Stomach (tissue), 8 donors: ENCODE measurements at regions not wholly inside any gene's neighbourhood (a gene's known extent, or its start where the extent isn't known, plus 50 kb on each side); places are given as distances from the start of the nearest gene placed in this dataset.

Experiments
- DNase-seq, 2 donors: peaks; one replicate each; pipeline versions ENCODE4 v3.0.0 to v3.0.0-alpha.2; 2013 to 2019
- H3K27ac ChIP-seq, 5 donors: fragments of 200-600 bp in 4 of 5; sonication (generic) in 4 of 5; one replicate each; pipeline ENCODE4 v1.5.1; 2013 to 2019; ENCODE audit warnings: mild to moderate bottlenecking in 1 of 5, moderate library complexity in 1 of 5
- H3K27me3 ChIP-seq, 3 donors: fragments of 200-600 bp; sonication (generic); one replicate each; pipeline ENCODE4 v1.5.1; 2017 to 2019; ENCODE audit warnings: mixed run types in 1 of 3
- H3K36me3 ChIP-seq, 4 donors: fragments of 200-600 bp; sonication (generic); 1 replicate in 3 of 4; 2 replicates in 1 of 4; pipeline ENCODE4 v1.5.1; 2016 to 2019
- H3K4me1 ChIP-seq, 4 donors: fragments of 200-600 bp; sonication (generic); one replicate each; pipeline ENCODE4 v1.5.1; 2016 to 2019
- H3K4me3 ChIP-seq, 4 donors: fragments of 200-600 bp; sonication (generic) in 3 of 4; one replicate each; pipeline ENCODE4 v1.5.1; 2016 to 2019; ENCODE audit warnings: mild to moderate bottlenecking in 1 of 4
- H3K9me3 ChIP-seq, 4 donors: fragments of 200-600 bp; sonication (generic); one replicate each; pipeline ENCODE4 v1.5.1; 2016 to 2019
- EP300 ChIP-seq: sonication (generic); formaldehyde crosslinking; IDR thresholded peaks from one replicate; pipeline ENCODE4 v1.6.1; 2017; ENCODE audit warnings: antibody characterized with exemption
- POLR2A ChIP-seq, 4 donors: fragments of 450-650 bp; IDR thresholded peaks; one replicate each; pipeline ENCODE4 v1.6.1; 2016; ENCODE audit warnings: antibody characterized with exemption in 4 of 4, control low read depth in 2 of 4, mild to moderate bottlenecking in 1 of 4, moderate library complexity in 1 of 4
- POLR2AphosphoS5 ChIP-seq, 3 donors: sonication (generic); formaldehyde crosslinking; IDR thresholded peaks; one replicate each; pipeline ENCODE4 v1.6.1; 2016; ENCODE audit warnings: antibody characterized with exemption in 3 of 3
- WGBS, 5 donors: extraction: QIAGEN DNeasy Blood & Tissue Kit in 3 of 5; methylation state at CpG; one replicate each; pipeline versions ENCODE4 v1.1.5 to v1.1.7; 2013 to 2018; 5-methylcytosine and 5-hydroxymethylcytosine counted together
- intact Hi-C: fragments of 100-400 bp; cut with DNase I; formaldehyde crosslinking; loops from one replicate; pipeline ENCODE4 v1.15.1; 2023; ENCODE audit warnings: low total_unique reads
- TF ChIP-seq, protein P1 (sequence below), 7 experiments: fragments of 450-650 bp in 4 of 7; fragments of 200-600 bp in 3 of 7; sonication (generic) in 3 of 7; IDR thresholded peaks; one replicate each; pipeline ENCODE4 v1.5.1; 2016 to 2019; ENCODE audit warnings: antibody characterized with exemption in 7 of 7, control low read depth in 2 of 7, mild to moderate bottlenecking in 1 of 7
- donor health status: healthy with polysubstance abuse.
- donor health status: Bipolar disorder and iron deficiency.
- donor health status: healthy.

DNA sequence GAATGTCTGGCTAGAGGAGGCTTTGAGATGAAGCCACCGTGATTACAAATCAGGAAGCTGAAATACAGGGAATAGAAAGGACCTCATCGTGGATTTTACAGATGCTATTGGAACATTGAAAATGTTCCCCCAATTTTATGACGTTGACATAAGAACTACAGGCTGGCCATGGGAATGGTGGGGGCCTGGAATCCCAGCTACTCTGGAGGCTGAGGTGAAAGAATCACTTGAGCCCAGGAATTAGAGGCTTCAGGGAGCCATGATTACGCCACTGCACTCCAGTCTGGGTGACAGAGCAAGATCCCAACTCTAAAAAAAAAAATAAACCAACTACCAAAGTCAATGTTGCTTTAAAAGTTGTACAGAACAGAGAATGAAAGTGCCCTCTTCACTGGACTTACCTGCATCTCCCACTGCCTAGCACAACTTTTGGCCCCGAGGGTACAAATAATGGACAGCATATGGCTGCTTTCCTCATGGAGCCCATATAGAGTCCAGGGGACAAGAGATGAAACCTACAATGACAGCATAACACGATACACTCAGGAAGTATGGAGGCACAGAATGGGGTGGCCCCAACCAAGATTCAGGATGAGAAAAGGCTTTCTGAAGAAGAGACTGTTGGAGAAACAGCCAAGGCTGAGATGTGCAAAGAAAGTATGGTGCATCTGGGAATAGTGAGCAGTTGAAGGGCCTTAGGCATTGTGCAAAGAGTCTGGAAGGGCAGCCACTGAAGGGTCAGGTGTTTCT lies 254.8 kb downstream of the MYCN start:
- Histone ChIP-seq H3K4me3 (no peak overlapping the region), H3K27ac (no peak overlapping the region), H3K36me3 (no peaks in the 10 kb centered on the region), H3K27me3 (no peaks in the 10 kb centered on the region), H3K4me1 (peaks cover 0 to 7% (median 2%) of the 10 kb centered on the region in 4 donors), H3K9me3 (no peaks in the 10 kb centered on the region)
- no peak for DNase-seq
- 74 to 91% (median 77%) methylated on average over 6 of the region's 6 CpGs for WGBS, 5 donors
- TF ChIP-seq POLR2A (IDR thresholded peaks at IDR 0.05), result no peak
- TF ChIP-seq, protein P1, sequence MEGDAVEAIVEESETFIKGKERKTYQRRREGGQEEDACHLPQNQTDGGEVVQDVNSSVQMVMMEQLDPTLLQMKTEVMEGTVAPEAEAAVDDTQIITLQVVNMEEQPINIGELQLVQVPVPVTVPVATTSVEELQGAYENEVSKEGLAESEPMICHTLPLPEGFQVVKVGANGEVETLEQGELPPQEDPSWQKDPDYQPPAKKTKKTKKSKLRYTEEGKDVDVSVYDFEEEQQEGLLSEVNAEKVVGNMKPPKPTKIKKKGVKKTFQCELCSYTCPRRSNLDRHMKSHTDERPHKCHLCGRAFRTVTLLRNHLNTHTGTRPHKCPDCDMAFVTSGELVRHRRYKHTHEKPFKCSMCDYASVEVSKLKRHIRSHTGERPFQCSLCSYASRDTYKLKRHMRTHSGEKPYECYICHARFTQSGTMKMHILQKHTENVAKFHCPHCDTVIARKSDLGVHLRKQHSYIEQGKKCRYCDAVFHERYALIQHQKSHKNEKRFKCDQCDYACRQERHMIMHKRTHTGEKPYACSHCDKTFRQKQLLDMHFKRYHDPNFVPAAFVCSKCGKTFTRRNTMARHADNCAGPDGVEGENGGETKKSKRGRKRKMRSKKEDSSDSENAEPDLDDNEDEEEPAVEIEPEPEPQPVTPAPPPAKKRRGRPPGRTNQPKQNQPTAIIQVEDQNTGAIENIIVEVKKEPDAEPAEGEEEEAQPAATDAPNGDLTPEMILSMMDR (IDR thresholded peaks at IDR 0.05), result no peak
- no peak for TF ChIP-seq EP300
- TF ChIP-seq POLR2AphosphoS5 (IDR thresholded peaks at IDR 0.05), result no peak
- intact Hi-C loops, result no loop called here

DNA sequence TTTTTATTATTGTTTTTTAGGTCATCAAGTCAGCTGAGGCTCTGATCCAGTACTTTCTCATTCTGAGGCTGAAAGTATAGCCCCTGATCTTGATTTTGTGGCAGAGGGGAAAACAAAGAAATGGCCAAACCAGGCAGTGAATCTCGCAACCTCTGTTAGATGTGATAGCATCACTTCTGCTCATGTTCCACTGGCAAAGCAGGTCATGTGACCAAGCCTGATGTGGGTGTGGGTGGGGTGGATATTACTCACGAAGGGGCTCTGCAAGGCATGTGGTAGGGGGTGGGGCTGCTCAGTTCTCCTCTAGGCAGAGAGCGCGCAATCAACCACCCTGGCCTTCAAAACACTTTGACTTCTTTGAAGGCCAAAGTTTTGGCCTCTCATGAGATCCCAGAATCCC lies 254.2 kb downstream of the MYCN start:
- Histone ChIP-seq H3K9me3 (no peaks in the 10 kb centered on the region), H3K27me3 (no peaks in the 10 kb centered on the region), H3K36me3 (no peaks in the 10 kb centered on the region), H3K4me1 (peaks cover 0 to 7% (median 2%) of the 10 kb centered on the region in 4 donors), H3K4me3 (no peak overlapping the region), H3K27ac (no peak overlapping the region)
- TF ChIP-seq POLR2AphosphoS5 (IDR thresholded peaks at IDR 0.05) (no peak), EP300 (no peak), POLR2A (IDR thresholded peaks at IDR 0.05) (no peak)
- TF ChIP-seq, protein P1 (IDR thresholded peaks at IDR 0.05), result no peak
- no peak for DNase-seq
- intact Hi-C loops, result no loop called here
- 79 to 88% (median 86%) methylated on average over 4 of the region's 4 CpGs for WGBS, 5 donors

GRCh38 chr2:16194096-16194390 lies 253.7 kb downstream of the MYCN start:
- TF ChIP-seq POLR2AphosphoS5 (IDR thresholded peaks at IDR 0.05) (no peak), EP300 (no peak), POLR2A (IDR thresholded peaks at IDR 0.05) (no peak)
- TF ChIP-seq, protein P1 (IDR thresholded peaks at IDR 0.05), result no peak
- Histone ChIP-seq H3K36me3 (no peaks in the 10 kb centered on the region), H3K4me3 (no peak overlapping the region), H3K9me3 (no peaks in the 10 kb centered on the region), H3K27me3 (no peaks in the 10 kb centered on the region), H3K4me1 (peaks cover 0 to 7% (median 2%) of the 10 kb centered on the region in 4 donors), H3K27ac (no peak overlapping the region)
- DNase-seq, result no peak
- intact Hi-C loops, result no loop called here
- WGBS, 5 donors, result 88 to 97% (median 95%) methylated on average over 1 of the region's 1 CpG

DNA sequence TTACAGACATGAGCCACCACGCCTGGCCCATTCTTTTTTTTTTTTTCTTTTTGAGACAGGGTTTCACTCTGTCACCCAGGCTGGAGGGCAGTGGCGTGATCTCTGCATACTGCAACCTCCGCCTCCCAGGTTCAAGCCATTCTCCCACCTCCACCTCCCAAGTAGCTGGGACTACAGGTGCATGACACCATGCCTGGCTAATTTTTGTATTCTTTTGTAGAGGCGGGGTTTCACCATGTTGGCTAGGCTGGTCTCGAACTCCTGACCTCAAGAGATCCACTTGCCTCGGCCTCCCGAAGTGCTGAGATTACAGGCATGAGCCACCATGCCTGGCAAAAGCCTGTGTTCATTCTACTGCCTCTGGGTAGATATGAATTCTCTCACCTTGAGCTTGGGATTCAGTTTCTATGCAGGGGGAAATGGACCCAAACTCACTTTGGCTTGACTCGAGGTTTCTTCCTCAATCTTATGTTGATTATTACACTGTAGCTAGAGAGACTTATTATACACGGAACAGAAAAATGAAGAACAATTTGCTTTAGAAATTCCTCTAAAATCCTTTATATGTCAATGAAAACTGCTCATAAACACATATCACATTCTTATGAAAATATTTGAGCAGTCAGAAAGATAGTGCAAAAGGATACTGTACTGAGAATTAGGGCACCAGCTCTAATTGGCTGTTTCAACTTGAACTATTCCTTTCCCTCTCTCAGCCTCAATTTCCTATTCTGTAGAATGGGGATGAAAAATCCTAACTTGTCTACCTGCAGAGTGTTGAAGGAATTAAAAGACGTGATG lies 252.3 kb downstream of the MYCN start:
- Histone ChIP-seq H3K27ac (peak overlapping the region in 1 of 5 donors; percentile 21), H3K9me3 (no peaks in the 10 kb centered on the region), H3K27me3 (no peaks in the 10 kb centered on the region), H3K4me1 (peaks cover 0 to 7% (median 3%) of the 10 kb centered on the region in 4 donors), H3K36me3 (no peaks in the 10 kb centered on the region), H3K4me3 (no peak overlapping the region)
- no peak for TF ChIP-seq POLR2A (IDR thresholded peaks at IDR 0.05)
- no peak for TF ChIP-seq EP300
- TF ChIP-seq POLR2AphosphoS5 (IDR thresholded peaks at IDR 0.05), result no peak
- TF ChIP-seq, protein P1 (IDR thresholded peaks at IDR 0.05), result no peak
- DNase-seq, result no peak
- intact Hi-C loops, result no loop called here
- WGBS, 5 donors, result 72 to 79% (median 74%) methylated on average over 10 of the region's 10 CpGs
